NCI-H2107 treated with DMSO at 0.1 percent for 48 hours (cell line): ENCODE measurements at regions not wholly inside any gene's neighbourhood (a gene's known extent, or its start where the extent isn't known, plus 50 kb on each side); places are given as distances from the start of the nearest gene placed in this dataset.
"Not testable (repeated sequence)": the region's sequence is repeated elsewhere in the genome, so short reads cannot be mapped to it uniquely, and the experiment has no call there.

Experiments used
- DNase-seq: peaks from one replicate; lab custom pipeline; 2025; ENCODE audit not compliant: unreplicated experiment; lab: John Stamatoyannopoulos, UW

DNA sequence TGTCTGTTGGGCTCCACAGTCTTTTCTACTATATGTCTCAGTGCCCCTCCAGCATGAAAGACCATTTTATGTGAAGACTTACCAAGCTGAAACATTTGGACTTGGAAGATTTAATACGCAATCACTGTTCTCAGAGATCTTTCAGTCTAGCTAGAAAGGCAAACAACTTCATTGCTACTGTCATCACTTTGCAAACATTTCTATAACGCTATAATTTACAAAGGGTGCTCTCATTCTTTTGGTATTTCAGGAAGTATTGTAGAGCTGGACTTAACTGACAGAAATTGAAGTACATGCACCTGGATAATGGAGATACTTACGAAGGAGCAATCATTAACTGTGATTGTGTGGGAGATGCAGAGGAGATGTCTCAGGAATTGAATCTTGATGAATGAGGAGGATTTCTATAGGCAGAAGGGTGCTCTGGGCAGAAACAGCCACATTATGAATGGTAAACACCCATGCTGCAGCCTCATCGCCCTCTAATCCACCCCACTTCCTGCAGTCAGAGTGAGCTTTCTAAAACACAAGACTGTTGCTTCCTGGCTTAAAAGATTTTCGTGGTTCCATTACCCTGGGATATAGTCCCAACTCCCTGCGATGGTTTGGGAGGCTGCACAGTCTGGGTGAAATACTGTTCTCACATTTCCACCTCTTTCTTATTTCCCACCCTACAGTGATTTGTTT, 75.1 kb upstream of the GNG12 start:
- no peak for DNase-seq

DNA sequence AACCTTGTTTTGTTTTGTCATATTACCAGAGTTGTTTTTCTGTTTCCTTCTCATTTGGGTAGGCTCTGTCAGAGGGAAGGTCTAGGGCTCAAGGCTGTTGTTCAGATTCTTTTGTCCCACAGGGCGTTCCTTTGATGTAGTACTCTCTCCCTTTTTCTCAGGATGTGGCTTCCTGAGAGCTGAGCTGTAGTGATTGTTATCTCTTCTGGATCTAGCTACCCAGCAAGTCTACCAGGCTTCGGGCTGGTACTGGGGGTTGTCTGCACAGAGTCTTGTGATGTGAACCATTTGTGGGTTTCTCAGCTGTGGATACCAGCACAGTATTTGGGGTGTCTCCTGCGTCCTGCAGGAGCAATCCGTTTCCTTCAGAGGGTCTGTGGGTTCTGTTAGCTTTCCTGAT, 74.2 kb upstream of the GNG12 start:
- not testable (repeated sequence) for DNase-seq

DNA sequence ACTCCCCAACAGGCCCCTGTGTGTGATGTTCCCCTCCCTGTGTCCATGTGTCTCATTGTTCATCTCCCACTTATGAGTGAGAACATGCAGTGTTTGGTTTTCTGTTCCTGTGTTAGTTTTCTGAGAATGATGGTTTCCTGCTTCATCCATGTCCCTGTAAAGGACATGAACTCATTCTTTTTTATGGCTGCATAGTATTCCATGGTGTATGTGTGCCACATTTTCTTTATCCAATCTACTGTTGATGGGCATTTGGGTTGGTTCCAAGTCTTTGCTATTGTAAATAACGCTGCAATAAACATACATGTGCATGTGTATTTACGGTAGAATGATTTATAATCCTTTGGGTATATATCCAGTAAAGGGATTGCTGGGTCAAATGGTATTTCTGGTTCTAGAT, 72.7 kb upstream of the GNG12 start:
- not testable (repeated sequence) for DNase-seq

DNA sequence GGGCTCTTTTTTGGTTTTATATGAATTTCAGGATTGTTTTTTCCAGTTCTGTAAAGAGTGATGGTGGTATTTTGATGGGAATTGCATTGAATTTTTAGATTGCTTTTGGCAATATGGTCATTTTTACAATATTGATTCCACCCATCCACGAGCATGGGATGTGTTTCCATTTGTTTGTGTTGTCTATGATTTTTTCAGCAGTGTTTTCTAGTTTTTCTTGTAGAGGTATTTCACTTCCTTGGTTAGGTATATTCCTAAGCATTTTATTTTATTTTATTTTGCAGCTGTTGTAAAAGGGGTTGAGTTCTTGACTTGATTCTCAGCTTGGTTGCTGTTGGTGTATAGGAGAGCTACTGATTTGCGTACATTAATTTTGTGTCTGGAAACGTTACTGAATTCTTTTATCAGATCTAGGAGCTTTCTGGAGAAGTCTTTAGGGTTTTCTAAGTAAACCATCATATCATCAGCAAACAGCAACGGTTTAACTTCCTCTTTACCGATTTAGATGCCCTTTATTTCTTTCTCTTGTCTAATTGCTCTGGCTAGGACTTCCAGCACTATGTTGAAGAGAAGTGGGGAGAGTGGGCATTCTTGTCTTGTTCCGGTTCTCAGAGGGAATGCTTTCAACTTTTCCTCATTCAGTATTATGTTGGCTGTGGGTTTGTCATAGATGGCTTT, 69.4 kb upstream of the GNG12 start:
- DNase-seq = not testable (repeated sequence)

DNA sequence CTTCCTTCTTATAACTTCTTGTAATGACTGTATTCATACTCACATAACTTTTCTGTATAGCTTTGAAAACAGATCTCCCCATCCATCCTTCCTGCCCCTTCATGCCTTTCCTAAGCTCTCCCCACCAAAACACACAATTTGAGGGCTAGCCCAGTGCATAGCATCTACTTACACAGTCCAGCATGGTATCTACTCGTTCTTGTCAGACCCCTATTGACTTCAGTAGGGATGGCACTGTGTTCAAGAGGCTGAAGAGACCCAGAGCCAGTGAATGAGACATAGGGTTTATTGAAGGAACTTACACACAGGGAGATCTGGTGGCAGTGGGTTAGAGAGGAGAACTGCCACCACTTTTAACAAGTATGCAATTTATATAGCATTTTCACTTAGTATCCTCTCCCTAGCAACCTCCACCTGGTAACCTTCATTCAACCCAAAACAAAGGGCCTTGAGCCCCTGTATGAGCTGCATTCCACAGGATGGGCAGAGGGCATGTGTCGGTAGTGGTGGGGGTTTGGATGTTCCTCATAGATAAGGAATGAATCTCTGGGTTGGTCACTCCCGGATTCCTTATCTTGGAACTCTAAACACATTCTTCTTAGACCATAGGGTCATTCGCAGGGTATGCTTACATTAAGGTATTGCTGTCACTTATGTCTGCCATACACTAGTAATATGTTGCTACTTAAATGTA, 64.9 kb upstream of the GNG12 start:
- DNase-seq = no peak

DNA sequence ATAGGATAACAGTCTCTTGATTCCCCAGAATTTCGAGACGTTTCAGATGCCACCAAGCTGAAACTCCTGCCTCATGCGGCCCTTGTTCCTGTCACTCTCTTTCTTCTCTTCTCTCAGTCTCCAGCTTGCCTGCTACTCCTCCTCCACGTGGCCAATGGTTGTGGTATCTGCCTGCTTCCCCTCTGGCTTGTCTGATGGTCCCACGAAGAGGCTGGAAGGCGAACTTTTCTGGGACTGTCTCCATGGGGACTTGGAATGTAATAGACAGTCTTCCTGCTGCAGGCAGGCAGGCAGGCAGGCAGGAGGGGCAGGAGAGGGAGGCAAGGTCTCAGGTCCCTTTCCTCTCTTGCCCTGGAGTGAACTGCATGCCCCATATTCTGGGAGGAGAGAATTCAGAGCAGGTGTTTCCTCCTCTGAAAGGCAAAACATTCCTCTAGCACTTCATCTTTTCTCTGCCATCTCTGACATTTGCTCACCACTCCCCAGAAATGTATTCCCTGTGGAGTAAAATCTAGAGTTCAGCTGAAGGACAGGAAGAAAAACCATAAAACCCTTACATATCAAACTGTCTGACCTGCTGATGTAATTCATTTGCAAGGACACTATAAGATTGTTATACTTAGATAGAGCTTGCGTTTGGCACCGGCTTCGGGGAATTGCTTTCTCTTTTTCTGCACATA, 64.1 kb upstream of the GNG12 start:
- no peak for DNase-seq

DNA sequence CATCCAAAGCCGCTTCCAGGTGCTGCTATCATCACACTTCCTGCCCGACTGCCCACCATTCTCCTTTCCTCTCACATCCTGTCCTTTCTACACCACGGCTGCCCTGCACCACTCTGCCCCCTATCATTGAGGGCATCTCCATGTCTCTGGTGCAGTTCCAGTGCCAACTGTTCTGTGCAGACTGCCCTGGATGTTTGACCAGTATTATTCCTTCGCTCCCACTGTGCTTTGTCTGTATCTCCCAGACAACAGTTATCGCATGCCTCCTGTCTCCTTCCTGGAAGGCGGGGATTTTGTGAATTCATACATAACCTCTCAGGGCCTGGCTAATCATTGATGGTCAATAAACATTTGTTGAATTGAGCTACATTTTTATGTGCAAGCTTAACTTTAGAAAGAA, 63.6 kb upstream of the GNG12 start:
- DNase-seq = no peak

DNA sequence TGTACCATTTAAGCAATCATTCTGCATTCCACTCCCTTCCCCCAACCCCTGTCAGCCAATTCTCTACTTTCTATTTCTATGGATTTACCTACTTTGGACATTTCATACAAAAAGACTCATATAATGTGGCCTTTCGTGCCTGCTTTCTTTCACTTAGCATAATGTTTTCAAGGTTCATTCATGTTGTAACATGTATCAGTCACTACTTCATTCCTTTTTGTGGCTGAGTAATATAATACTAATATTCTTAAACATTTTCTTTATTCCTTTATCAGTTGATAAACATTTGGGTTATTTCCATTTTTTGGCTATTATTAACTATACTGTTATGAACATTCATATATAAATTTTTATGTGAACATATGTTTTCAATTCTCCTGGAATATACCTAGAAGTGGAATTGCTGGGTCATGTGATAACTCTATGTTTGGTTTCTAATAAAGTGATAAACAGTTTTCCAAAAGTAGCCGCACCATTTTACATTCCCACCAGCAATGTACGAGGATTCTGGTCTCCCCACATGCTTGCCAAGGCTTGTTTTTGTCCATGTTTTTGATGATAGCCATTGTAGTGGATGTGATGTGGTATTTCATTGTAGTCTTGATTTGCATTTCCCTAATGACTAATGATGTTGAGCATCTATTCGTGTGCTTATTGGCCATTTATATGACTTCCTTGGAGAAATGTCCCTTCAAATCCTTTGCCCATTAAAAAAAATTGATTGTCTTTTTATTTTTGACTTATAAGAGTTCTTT, 61.9 kb upstream of the GNG12 start:
- no peak for DNase-seq

DNA sequence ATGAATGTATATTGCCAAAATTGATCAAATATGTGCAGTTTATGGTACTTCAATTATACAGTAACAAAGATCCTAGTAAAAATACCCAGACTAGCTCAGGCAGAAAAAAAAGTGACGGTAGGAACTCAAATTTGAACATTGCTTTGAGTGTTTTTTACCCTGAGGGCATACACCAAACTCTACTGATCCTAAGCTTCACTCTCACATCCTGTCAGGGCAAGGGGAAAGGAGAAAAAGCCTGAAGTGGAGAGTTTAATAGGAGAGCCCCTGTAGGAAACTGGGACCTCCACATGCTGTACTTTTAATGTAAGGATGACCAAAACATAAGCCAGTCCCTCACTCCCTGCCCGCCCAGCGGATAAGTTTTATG, 59.8 kb upstream of the GNG12 start:
- DNase-seq = no peak

DNA sequence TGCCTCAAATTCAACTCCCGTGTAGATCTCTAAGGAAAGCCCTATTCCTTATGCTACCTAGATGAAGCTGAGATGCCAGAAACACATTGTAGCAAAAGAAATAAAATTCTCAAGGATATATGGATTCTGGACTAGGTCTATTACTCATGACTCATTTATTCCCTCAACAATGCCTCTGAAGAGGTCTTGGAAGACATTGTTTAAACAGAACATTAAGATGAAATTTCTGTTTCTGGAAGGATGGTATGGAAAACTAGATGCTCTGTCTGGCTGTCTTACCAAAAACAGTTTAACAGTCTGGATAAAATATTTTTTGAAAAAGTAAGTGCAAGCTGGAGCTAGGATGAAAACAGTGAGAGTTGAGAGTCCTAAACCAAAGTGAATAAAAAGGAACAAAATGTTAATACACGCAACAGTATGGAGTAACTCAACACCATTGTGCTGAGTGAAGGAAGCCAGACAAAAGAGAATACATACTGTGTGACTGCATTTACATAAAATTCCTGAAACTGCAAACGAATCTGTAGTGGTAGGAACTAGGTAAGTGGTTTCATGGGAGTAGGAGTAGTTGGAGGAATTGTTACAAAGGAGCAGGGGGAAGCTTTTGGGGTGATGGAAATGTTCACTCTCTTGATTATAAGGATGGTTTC, 59.3 kb upstream of the GNG12 start:
- DNase-seq = no peak

DNA sequence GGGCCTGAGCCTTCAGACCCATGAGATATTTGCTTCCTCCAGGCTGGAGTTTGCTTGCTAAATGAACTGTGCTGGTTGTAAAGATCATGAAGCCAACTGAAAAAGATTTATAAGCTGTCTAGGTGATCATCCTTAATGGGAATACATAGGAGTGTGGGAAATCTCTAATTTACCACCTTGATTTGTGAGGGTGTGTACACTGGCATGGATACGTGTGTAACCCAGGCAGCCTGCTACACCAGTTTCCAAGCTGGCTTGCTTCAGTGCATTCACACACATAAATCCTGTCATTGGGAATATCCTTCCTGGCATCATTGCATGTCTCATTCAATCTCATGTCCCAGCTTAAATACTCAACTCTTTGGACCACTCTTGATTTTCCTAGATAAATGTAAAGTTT, 57.6 kb upstream of the GNG12 start:
- no peak for DNase-seq

DNA sequence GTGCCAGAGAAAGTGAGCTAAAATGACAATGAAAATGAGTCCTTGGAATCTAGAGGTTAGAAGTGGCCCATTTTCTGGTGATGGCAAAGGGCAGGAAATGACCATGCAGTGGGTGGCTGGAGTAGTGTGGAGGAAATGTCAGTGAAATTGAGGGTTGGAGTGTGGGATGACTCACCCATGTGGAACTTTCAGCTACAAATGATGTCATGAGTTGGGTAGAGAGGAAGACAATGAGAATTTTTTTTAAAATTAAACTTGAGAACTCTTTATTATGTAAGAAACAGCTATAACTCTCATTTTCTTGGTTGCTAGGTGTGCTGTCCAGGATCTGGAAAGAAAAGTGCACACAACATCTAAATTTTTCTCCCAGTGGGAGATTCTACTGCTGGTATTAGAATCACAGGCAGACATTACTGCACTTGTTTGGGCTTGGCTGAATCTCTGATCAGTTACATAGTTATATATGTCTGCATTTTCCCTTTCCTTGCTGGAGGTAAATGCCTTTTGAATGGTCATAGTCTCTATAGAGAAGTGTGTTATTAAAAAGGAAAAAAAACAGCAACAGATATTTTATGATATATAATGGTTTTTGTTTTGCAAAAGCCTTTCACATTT, 56.8 kb upstream of the GNG12 start:
- DNase-seq = no peak

DNA sequence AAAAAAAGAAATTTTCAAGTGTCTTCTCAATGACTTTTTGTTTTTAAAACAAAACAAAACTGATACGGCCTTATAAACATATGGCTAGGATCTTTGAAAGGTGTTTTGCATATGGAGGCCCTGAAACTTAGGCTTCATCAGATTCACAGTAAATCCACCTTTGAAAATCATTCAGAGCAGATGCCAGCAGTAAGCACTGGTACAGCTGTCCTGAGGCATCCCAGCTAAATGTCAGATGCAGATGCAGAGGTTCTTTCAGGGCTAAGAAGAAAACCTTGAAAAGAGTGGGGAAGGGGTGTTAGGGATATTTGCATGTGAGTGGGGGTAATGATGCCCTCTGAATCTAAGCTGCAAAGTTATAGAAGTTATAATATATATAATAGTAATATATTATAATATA, 56.2 kb upstream of the GNG12 start:
- DNase-seq = no peak

DNA sequence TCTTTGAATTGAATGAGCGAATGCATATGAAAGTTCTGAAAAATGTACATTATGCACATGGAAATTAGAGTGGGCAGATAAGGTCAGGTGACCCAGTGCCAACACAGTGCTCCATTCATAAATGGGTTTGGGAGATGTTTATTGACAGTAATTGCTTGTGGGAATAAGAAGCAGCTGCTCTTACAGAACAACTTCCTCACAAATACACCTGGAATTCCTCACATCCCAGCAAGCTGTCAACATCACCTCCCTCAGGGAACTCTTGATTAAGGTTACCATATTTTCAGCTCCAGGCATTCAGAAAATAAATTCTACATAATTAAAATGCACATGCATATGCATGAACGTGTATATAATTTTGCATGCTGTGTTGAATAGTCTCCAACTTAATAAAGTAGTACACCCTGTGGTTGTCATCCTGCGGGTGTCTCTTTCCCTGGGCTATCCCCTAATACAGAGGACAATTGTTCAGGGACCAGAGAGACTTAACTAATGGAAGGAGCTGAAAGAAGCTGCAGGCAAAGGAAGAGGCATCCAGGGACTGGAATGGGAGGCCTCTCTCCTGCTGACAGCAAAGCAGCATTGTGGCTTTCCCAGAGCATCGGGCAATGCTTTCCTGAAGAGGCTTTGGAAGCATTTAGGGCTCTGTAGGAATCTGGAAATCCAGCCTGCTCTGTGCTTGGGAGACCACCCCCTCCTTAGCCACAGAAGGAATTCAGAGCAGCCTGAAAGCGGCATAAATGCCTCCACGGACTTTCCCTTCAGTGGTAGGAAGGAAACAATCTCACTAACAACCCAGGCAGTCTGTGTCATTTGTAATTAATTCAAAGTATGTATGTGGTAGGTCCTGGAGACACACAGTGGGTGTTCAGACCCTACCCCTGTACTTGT, 55.2 kb upstream of the GNG12 start:
- no peak for DNase-seq

DNA sequence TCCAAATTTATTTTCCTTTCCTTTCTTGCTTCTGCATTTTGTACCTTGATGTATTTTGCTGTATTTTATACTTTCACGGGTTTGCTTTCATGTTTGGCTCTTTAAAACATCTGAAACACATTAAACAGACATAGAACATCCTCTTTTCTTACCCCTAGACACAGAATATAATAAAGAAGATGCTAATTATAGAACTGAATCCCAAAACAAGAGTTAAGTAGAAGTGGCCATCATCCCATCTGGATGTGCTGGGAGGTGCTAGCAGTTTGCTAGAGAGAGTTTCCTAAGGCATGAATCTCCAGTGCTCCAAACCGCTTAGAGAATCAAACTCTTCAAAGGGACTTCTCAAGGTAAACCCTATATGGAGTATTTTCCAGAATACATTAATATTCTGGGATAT, 53.9 kb upstream of the GNG12 start:
- DNase-seq = no peak

DNA sequence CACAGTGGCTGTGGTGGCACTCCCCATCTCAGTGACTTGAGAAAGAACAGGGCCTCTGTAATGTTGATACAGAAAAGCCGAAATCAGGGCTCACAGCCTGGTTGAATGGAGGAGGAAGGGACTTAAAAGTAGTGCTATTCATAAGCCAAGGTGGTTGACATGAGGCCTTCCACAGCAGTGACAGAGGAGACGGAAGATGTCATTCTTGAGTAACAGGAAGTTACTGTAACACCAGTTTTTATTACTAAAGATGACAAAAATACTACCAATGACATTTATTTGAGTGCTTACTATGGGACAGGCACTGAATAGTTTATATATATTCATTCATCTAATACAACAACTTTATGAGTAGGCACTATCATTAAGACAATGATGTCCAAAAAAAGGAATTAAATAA, 52.8 kb upstream of the GNG12 start:
- no peak for DNase-seq

DNA sequence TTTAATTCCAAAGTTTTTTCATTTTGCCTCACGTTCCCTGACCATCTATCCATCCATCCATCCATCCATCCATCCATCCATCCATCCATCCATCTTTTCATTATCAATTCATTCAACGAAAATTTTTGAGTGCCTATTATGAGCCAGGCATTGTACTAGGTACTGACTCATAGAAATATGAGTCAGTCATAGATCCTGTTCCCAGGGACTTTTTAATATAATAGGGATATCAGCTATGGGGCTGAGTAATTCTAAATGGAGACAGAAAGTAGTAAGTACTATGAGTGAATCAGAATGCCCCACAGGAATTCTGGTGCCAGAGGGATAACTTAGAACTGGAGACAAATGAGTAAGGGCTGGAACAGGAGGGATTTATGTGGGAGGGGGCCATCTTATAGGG, 49.8 kb upstream of the GNG12 start:
- DNase-seq = no peak
